ENCODE measurements at regions not wholly inside any gene's neighbourhood (a gene's known extent, or its start where the extent isn't known, plus 50 kb on each side); places are given as distances from the start of the nearest gene placed in this dataset.

DNA sequence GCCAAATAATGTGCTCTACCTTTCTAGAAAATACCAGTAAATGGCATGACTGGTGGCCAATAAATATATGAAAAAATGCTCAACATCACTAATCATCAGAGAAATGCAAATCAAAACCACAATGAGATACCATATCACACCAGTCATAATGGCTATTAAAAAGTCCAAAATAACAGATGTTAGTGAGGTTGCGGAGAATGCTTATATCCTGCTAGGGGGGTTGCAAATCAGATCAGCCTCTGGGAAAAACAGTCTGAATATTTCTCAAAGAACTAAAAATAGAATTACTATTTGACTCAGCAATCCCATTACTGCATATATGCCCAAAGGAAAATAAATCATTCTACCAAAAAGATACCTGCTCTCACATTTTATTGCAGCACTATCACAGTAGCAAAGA lies 115.1 kb downstream of the RASGEF1B start:
- no peak for DNase-seq
- H3K27me3 ChIP-seq: no peaks in the 10 kb centered on the region
- H3K4me3 ChIP-seq: no peak overlapping the region
- no peaks in the 10 kb centered on the region for H3K9me3 ChIP-seq
- H3K27ac ChIP-seq: no peak overlapping the region
- intact Hi-C loops (cut with DNase I; ENCODE audit: low total_unique reads): loop anchor here (10.0 kb wide), 1 partner anchor 282 kb away; no protein-coding TSS in a partner anchor
- H3K4me1 ChIP-seq: no peaks in the 10 kb centered on the region
- TF ChIP-seq, protein P1, sequence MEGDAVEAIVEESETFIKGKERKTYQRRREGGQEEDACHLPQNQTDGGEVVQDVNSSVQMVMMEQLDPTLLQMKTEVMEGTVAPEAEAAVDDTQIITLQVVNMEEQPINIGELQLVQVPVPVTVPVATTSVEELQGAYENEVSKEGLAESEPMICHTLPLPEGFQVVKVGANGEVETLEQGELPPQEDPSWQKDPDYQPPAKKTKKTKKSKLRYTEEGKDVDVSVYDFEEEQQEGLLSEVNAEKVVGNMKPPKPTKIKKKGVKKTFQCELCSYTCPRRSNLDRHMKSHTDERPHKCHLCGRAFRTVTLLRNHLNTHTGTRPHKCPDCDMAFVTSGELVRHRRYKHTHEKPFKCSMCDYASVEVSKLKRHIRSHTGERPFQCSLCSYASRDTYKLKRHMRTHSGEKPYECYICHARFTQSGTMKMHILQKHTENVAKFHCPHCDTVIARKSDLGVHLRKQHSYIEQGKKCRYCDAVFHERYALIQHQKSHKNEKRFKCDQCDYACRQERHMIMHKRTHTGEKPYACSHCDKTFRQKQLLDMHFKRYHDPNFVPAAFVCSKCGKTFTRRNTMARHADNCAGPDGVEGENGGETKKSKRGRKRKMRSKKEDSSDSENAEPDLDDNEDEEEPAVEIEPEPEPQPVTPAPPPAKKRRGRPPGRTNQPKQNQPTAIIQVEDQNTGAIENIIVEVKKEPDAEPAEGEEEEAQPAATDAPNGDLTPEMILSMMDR (IDR thresholded peaks at IDR 0.05): no peak
- no peaks in the 10 kb centered on the region for H3K36me3 ChIP-seq

DNA sequence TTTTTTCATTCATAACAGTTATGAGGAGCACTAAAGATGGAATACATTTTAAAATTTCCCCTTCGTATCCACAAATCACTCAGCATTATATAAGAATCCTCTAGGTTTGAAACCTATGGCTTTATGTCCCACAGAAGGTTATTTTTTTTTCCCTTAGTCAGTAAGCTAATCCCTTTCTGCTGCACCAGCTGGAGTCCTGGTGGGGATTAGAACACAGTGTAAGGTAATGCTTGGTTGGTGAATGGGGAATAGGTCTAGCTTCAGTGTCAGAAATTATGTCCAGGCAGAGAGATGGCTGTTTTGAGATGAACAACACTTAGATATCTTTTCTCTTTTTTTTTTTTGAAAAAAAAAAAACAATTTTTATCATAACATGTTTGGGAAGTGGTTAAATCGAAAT lies 116.6 kb downstream of the RASGEF1B start:
- Histone ChIP-seq H3K4me1 (no peaks in the 10 kb centered on the region), H3K36me3 (no peaks in the 10 kb centered on the region), H3K27ac (no peak overlapping the region), H3K27me3 (no peaks in the 10 kb centered on the region), H3K4me3 (no peak overlapping the region), H3K9me3 (no peaks in the 10 kb centered on the region)
- DNase-seq: no peak
- TF ChIP-seq, protein P1 (IDR thresholded peaks at IDR 0.05): no peak
- intact Hi-C loops (cut with DNase I; ENCODE audit: low total_unique reads): loop anchor here (10.0 kb wide), 1 partner anchor 280 kb away; no protein-coding TSS in a partner anchor

GRCh38 chr4:81353861-81354260 lies 117.8 kb downstream of the RASGEF1B start:
- intact Hi-C loops (cut with DNase I; ENCODE audit: low total_unique reads): loop anchor here (10.0 kb wide), 1 partner anchor 279 kb away; no protein-coding TSS in a partner anchor
- no peak overlapping the region for H3K4me3 ChIP-seq

GRCh38 chr4:81352446-81352835 lies 119.3 kb downstream of the RASGEF1B start:
- Histone ChIP-seq H3K4me3 (no peak overlapping the region), H3K36me3 (no peaks in the 10 kb centered on the region), H3K9me3 (no peaks in the 10 kb centered on the region), H3K27me3 (no peaks in the 10 kb centered on the region), H3K27ac (no peak overlapping the region), H3K4me1 (no peaks in the 10 kb centered on the region)
- intact Hi-C loops (cut with DNase I; ENCODE audit: low total_unique reads): loop anchor here (10.0 kb wide), 1 partner anchor 278 kb away; no protein-coding TSS in a partner anchor
- DNase-seq: no peak
- TF ChIP-seq, protein P1 (IDR thresholded peaks at IDR 0.05): no peak

More at GRCh38 chr4:81353861-81354260, 117.8 kb downstream of the RASGEF1B start:
- no peaks in the 10 kb centered on the region for H3K4me1 ChIP-seq
- TF ChIP-seq, protein P1 (IDR thresholded peaks at IDR 0.05): no peak
- no peak overlapping the region for H3K27ac ChIP-seq
- DNase-seq: no peak
- no peaks in the 10 kb centered on the region for H3K36me3 ChIP-seq
- H3K27me3 ChIP-seq: no peaks in the 10 kb centered on the region
- H3K9me3 ChIP-seq: no peaks in the 10 kb centered on the region

DNA sequence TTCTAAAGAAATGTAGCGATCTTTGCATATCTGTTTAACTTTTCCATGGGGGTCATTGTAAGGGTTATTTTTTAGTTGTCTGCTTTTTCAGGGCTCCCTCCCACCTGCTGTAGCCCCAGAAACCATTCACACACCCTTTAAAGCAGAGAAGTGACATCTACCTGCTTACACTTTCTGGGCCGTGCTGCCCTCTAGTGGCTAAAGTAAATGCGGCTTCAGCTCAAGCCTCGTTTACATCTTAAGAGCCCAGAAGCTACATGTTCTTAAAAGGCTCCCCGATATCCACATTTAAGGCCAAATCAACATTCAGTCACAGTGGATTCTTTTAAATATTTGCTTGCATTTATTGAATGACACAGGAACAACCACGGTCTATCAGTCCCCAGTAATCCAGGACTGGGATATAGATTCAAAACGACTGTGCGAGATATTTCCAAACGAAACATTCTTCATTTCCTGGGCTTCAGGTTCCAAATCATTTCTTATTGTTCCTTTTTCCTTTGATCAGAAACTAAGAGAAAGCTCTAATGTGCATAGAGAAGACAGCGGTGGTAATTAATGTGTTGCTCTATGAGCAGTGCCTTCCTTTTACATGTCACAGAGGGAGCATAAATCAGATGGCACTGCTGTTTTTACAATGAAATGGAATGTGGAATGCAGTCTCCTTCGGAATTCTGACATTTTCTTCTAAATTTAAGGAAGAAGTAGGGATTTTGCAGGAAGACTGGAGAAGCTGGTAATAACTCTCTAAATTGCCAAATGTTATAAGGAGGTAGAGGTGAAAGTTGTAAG lies 119.9 kb downstream of the RASGEF1B start:
- peak; percentile 66 to 69 for DNase-seq
- Histone ChIP-seq H3K27ac (no peak overlapping the region), H3K4me1 (no peaks in the 10 kb centered on the region), H3K27me3 (no peaks in the 10 kb centered on the region), H3K9me3 (no peaks in the 10 kb centered on the region), H3K36me3 (no peaks in the 10 kb centered on the region), H3K4me3 (no peak overlapping the region)
- TF ChIP-seq, protein P1 (IDR thresholded peaks at IDR 0.05): peak; percentile 52 to 82
- intact Hi-C loops (cut with DNase I; ENCODE audit: low total_unique reads): loop anchor here (10.0 kb wide), 1 partner anchor 277 kb away; no protein-coding TSS in a partner anchor

Measured in tibial artery (tissue), 4 donors.